HG03354 (cell line): ENCODE measurements at regions not wholly inside any gene's neighbourhood (a gene's known extent, or its start where the extent isn't known, plus 50 kb on each side); places are given as distances from the start of the nearest gene placed in this dataset.
A peak's percentile ranks its signal among the peaks of the same experiment; 100 is the strongest.
"Not testable (repeated sequence)": the region's sequence is repeated elsewhere in the genome, so short reads cannot be mapped to it uniquely, and the experiment has no call there.

Experiments used
- ATAC-seq: cut with Tn5 transposase; IDR thresholded peaks from one replicate; pipeline ENCODE4 v1.9.1; 2021; ENCODE audit warnings: mild to moderate bottlenecking; ENCODE audit not compliant: unreplicated experiment, poor library complexity, severe bottlenecking

GRCh38 chr6:144468709-144469108, 183.6 kb downstream of the UTRN start:
- no peak for ATAC-seq

- ATAC-seq: peak; percentile 53
Observed at GRCh38 chr6:144469144-144469575, 184.0 kb downstream of the UTRN start.

GRCh38 chr6:144470201-144470600, 185.1 kb downstream of the UTRN start:
- not testable (repeated sequence) for ATAC-seq

GRCh38 chr6:144471986-144472385, 186.9 kb downstream of the UTRN start:
- no peak for ATAC-seq

GRCh38 chr6:144474290-144474689, 189.2 kb downstream of the UTRN start:
- no peak for ATAC-seq

- ATAC-seq: no peak
Observed at GRCh38 chr6:144474904-144475303, 189.8 kb downstream of the UTRN start.

- ATAC-seq: no peak
Observed at GRCh38 chr6:144475411-144475810, 190.3 kb downstream of the UTRN start.

- ATAC-seq: no peak
Observed at GRCh38 chr6:144476286-144476685, 191.2 kb downstream of the UTRN start.

GRCh38 chr6:144477396-144477795, 192.3 kb downstream of the UTRN start:
- ATAC-seq: no peak

- ATAC-seq: no peak
Observed at GRCh38 chr6:144477856-144478255, 192.7 kb downstream of the UTRN start.

GRCh38 chr6:144478483-144478882, 193.3 kb downstream of the UTRN start:
- no peak for ATAC-seq

GRCh38 chr6:144479991-144480390, 194.9 kb downstream of the UTRN start:
- no peak for ATAC-seq

GRCh38 chr6:144480473-144480872, 195.3 kb downstream of the UTRN start:
- no peak for ATAC-seq

GRCh38 chr6:144481527-144481926, 196.4 kb downstream of the UTRN start:
- peak; percentile 26 for ATAC-seq

GRCh38 chr6:144482142-144482541, 197.0 kb downstream of the UTRN start:
- peak; percentile 86 for ATAC-seq

GRCh38 chr6:144485531-144485930, 200.4 kb downstream of the UTRN start:
- ATAC-seq: no peak

- no peak for ATAC-seq
Observed at GRCh38 chr6:144488590-144488989, 203.5 kb downstream of the UTRN start.

GRCh38 chr6:144493035-144493910, 208.1 kb downstream of the UTRN start:
- ATAC-seq: no peak

- ATAC-seq: not testable (repeated sequence)
Observed at GRCh38 chr6:144495076-144495475, 209.9 kb downstream of the UTRN start.

GRCh38 chr6:144497650-144498049, 212.5 kb downstream of the UTRN start:
- ATAC-seq: no peak

GRCh38 chr6:144500892-144501291, 215.8 kb downstream of the UTRN start:
- ATAC-seq: no peak

GRCh38 chr6:144505214-144505613, 220.1 kb downstream of the UTRN start:
- not testable (repeated sequence) for ATAC-seq
